ENCODE measurements at regions not wholly inside any gene's neighbourhood (a gene's known extent, or its start where the extent isn't known, plus 50 kb on each side); places are given as distances from the start of the nearest gene placed in this dataset.

- Histone ChIP-seq H3K9me2 (replicated peaks; ENCODE audit: control insufficient read depth, low read length) (no peaks in the 10 kb centered on the region), H3K9me3 (ENCODE audit: control insufficient read depth, insufficient read depth, low read length) (no peaks in the 10 kb centered on the region), H3F3A (ENCODE audit: control insufficient read depth, insufficient read depth) (no peaks in the 10 kb centered on the region), H3K36me3 (ENCODE audit: control insufficient read depth, low read length) (no peaks in the 10 kb centered on the region), H3K79me2 (ENCODE audit: control insufficient read depth, low read length) (no peaks in the 10 kb centered on the region), H4K20me1 (ENCODE audit: control insufficient read depth, insufficient read depth, low read depth, low read length) (no peaks in the 10 kb centered on the region), H3K4me3 (ENCODE audit: low read length) (no peak overlapping the region), H3K4me1 (ENCODE audit: control insufficient read depth, low read length) (no peaks in the 10 kb centered on the region), H3K4me2 (ENCODE audit: low read length) (no peak overlapping the region), H3K27me3 (ENCODE audit: control insufficient read depth, low read length) (peaks cover 4% of the 10 kb centered on the region; the same call in 1 of the 2 replicates), H3K27ac (ENCODE audit: low read depth, low read length) (no peak overlapping the region)
- no peak for TF ChIP-seq CTCF (IDR thresholded peaks at IDR 0.05; ENCODE audit: low read depth, low read length, poor library complexity, severe bottlenecking)
- TF ChIP-seq EZH2phosphoT487 (IDR thresholded peaks at IDR 0.05; ENCODE audit: borderline replicate concordance, low read length): no peak
Observed at GRCh38 chr9:38287420-38287985, 105.0 kb upstream of the ALDH1B1 start.

GRCh38 chr9:38286766-38287165 is 105.7 kb upstream of the ALDH1B1 start:
- H3K9me2 ChIP-seq (replicated peaks; ENCODE audit: control insufficient read depth, low read length): no peaks in the 10 kb centered on the region
- no peaks in the 10 kb centered on the region for H3F3A ChIP-seq (ENCODE audit: control insufficient read depth, insufficient read depth)
- H3K9me3 ChIP-seq (ENCODE audit: control insufficient read depth, insufficient read depth, low read length): no peaks in the 10 kb centered on the region
- H3K36me3 ChIP-seq (ENCODE audit: control insufficient read depth, low read length): no peaks in the 10 kb centered on the region
- H3K27me3 ChIP-seq (ENCODE audit: control insufficient read depth, low read length): peaks cover 4% of the 10 kb centered on the region; the same call in 1 of the 2 replicates
- no peak overlapping the region for H3K4me2 ChIP-seq (ENCODE audit: low read length)
- no peak for TF ChIP-seq EZH2phosphoT487 (IDR thresholded peaks at IDR 0.05; ENCODE audit: borderline replicate concordance, low read length)
- no peaks in the 10 kb centered on the region for H3K4me1 ChIP-seq (ENCODE audit: control insufficient read depth, low read length)
- H3K79me2 ChIP-seq (ENCODE audit: control insufficient read depth, low read length): no peaks in the 10 kb centered on the region
- no peak overlapping the region for H3K4me3 ChIP-seq (ENCODE audit: low read length)
- H4K20me1 ChIP-seq (ENCODE audit: control insufficient read depth, insufficient read depth, low read depth, low read length): no peaks in the 10 kb centered on the region
- no peak overlapping the region for H3K27ac ChIP-seq (ENCODE audit: low read depth, low read length)

GRCh38 chr9:38286357-38286756 is 106.1 kb upstream of the ALDH1B1 start:
- Histone ChIP-seq H4K20me1 (ENCODE audit: control insufficient read depth, insufficient read depth, low read depth, low read length) (no peaks in the 10 kb centered on the region), H3K36me3 (ENCODE audit: control insufficient read depth, low read length) (no peaks in the 10 kb centered on the region), H3K4me1 (ENCODE audit: control insufficient read depth, low read length) (no peaks in the 10 kb centered on the region), H3K4me2 (ENCODE audit: low read length) (no peak overlapping the region), H3K27ac (ENCODE audit: low read depth, low read length) (no peak overlapping the region), H3K9me2 (replicated peaks; ENCODE audit: control insufficient read depth, low read length) (no peaks in the 10 kb centered on the region), H3K4me3 (ENCODE audit: low read length) (no peak overlapping the region), H3K9me3 (ENCODE audit: control insufficient read depth, insufficient read depth, low read length) (no peaks in the 10 kb centered on the region), H3K27me3 (ENCODE audit: control insufficient read depth, low read length) (peaks cover 4% of the 10 kb centered on the region; the same call in 1 of the 2 replicates), H3K79me2 (ENCODE audit: control insufficient read depth, low read length) (no peaks in the 10 kb centered on the region), H3F3A (ENCODE audit: control insufficient read depth, insufficient read depth) (no peaks in the 10 kb centered on the region)
- TF ChIP-seq CTCF (IDR thresholded peaks at IDR 0.05; ENCODE audit: low read depth, low read length, poor library complexity, severe bottlenecking) (no peak), EZH2phosphoT487 (IDR thresholded peaks at IDR 0.05; ENCODE audit: borderline replicate concordance, low read length) (no peak)

GRCh38 chr9:38285236-38285635 is 107.3 kb upstream of the ALDH1B1 start:
- no peaks in the 10 kb centered on the region for H3K4me1 ChIP-seq (ENCODE audit: control insufficient read depth, low read length)
- H3K36me3 ChIP-seq (ENCODE audit: control insufficient read depth, low read length): no peaks in the 10 kb centered on the region
- no peak overlapping the region for H3K4me3 ChIP-seq (ENCODE audit: low read length)
- no peak overlapping the region for H3K4me2 ChIP-seq (ENCODE audit: low read length)
- H3K27ac ChIP-seq (ENCODE audit: low read depth, low read length): no peak overlapping the region
- H3F3A ChIP-seq (ENCODE audit: control insufficient read depth, insufficient read depth): no peaks in the 10 kb centered on the region
- no peaks in the 10 kb centered on the region for H4K20me1 ChIP-seq (ENCODE audit: control insufficient read depth, insufficient read depth, low read depth, low read length)
- peaks cover 4% of the 10 kb centered on the region; the same call in 1 of the 2 replicates for H3K27me3 ChIP-seq (ENCODE audit: control insufficient read depth, low read length)
- H3K9me2 ChIP-seq (replicated peaks; ENCODE audit: control insufficient read depth, low read length): no peaks in the 10 kb centered on the region
- TF ChIP-seq CTCF (IDR thresholded peaks at IDR 0.05; ENCODE audit: low read depth, low read length, poor library complexity, severe bottlenecking) (no peak), EZH2phosphoT487 (IDR thresholded peaks at IDR 0.05; ENCODE audit: borderline replicate concordance, low read length) (no peak)
- H3K79me2 ChIP-seq (ENCODE audit: control insufficient read depth, low read length): no peaks in the 10 kb centered on the region
- H3K9me3 ChIP-seq (ENCODE audit: control insufficient read depth, insufficient read depth, low read length): no peaks in the 10 kb centered on the region
